WERI-Rb-1 (cell line): ENCODE measurements at regions not wholly inside any gene's neighbourhood (a gene's known extent, or its start where the extent isn't known, plus 50 kb on each side); places are given as distances from the start of the nearest gene placed in this dataset.
"Not testable (repeated sequence)": the region's sequence is repeated elsewhere in the genome, so short reads cannot be mapped to it uniquely, and the experiment has no call there.

Experiments
- DNase-seq: peaks from one replicate; pipeline ENCODE4 v3.0.0-alpha.2; 2020
- H3K27ac ChIP-seq: fragments of 250-450 bp; sonication (Bioruptor Pico); 2 replicates; pipeline ENCODE4 v1.5.1; 2020; ENCODE audit warnings: mild to moderate bottlenecking, moderate library complexity
- H3K27me3 ChIP-seq: fragments of 250-450 bp; sonication (Bioruptor Pico); 2 replicates; pipeline ENCODE4 v1.5.1; 2021; ENCODE audit warnings: mild to moderate bottlenecking, low read depth, moderate library complexity; ENCODE audit not compliant: insufficient read depth, severe bottlenecking
- H3K36me3 ChIP-seq: fragments of 250-450 bp; sonication (Bioruptor Pico); 2 replicates; pipeline ENCODE4 v1.5.1; 2020; ENCODE audit warnings: mild to moderate bottlenecking, moderate library complexity
- H3K4me3 ChIP-seq: 2 replicates; pipeline ENCODE4 v1.5.1; 2011; ENCODE audit warnings: low read depth, mild to moderate bottlenecking, control low read depth, low read length
- H3K9me3 ChIP-seq: fragments of 250-450 bp; sonication (Bioruptor Pico); 2 replicates; pipeline ENCODE4 v1.5.1; 2021; ENCODE audit warnings: mild to moderate bottlenecking, moderate library complexity; ENCODE audit not compliant: severe bottlenecking
- TF ChIP-seq, protein P1 (sequence below): IDR thresholded peaks from 2 replicates; pipeline ENCODE4 v1.5.1; 2011; ENCODE audit warnings: low read depth, mild to moderate bottlenecking, control low read depth, inconsistent platforms, low read length

GRCh38 chr1:14167884-14168283 is 430.6 kb upstream of the KAZN start:
- no peak overlapping the region for H3K27ac ChIP-seq
- H3K9me3 ChIP-seq = peaks cover 5% of the 10 kb centered on the region
- TF ChIP-seq, protein P1, sequence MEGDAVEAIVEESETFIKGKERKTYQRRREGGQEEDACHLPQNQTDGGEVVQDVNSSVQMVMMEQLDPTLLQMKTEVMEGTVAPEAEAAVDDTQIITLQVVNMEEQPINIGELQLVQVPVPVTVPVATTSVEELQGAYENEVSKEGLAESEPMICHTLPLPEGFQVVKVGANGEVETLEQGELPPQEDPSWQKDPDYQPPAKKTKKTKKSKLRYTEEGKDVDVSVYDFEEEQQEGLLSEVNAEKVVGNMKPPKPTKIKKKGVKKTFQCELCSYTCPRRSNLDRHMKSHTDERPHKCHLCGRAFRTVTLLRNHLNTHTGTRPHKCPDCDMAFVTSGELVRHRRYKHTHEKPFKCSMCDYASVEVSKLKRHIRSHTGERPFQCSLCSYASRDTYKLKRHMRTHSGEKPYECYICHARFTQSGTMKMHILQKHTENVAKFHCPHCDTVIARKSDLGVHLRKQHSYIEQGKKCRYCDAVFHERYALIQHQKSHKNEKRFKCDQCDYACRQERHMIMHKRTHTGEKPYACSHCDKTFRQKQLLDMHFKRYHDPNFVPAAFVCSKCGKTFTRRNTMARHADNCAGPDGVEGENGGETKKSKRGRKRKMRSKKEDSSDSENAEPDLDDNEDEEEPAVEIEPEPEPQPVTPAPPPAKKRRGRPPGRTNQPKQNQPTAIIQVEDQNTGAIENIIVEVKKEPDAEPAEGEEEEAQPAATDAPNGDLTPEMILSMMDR = no peak
- no peak overlapping the region for H3K4me3 ChIP-seq
- DNase-seq = no peak
- peaks cover 24% of the 10 kb centered on the region for H3K27me3 ChIP-seq
- no peaks in the 10 kb centered on the region for H3K36me3 ChIP-seq

DNA sequence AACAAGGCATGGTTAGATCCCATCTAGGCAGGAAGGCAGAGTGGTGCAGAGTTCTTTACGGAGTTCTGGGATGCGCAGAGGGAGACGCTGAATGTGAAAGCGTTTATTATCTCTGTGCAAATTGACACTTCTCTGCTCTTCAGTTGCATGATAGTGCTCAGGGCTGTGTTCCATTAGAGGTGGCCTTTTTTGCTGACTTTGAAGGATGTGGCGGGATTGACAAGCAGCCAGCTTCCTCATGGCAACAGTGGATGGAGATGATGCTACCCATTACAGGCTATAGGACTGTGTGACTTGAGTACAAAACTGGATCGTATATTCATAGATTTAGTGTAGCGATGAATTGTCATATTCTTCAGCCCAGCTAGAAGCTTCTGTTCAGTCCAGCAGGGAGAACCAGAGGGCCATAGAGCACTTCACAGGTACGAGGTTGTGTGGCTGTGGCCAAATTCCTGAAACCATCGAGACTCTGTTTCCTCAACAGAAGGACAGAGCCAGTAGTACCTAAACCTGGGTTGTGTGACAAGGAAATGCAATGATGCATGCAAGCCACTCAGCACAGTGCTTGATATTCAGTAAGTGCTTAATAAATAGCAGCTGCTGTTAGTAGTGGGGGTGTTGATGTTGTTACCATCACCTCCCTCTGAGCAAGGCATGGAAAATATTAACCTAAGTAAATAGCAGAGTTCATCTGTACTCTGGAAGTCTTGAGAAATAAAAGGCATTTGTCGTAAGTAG is 430.0 kb upstream of the KAZN start:
- Histone ChIP-seq H3K27ac (no peak overlapping the region), H3K36me3 (no peaks in the 10 kb centered on the region), H3K4me3 (no peak overlapping the region), H3K27me3 (peaks cover 22% of the 10 kb centered on the region), H3K9me3 (peaks cover 5% of the 10 kb centered on the region)
- TF ChIP-seq, protein P1 = no peak
- DNase-seq = no peak

GRCh38 chr1:14173598-14173997 is 424.9 kb upstream of the KAZN start:
- TF ChIP-seq, protein P1 = no peak
- H3K27me3 ChIP-seq = peaks cover 14% of the 10 kb centered on the region
- H3K36me3 ChIP-seq = no peaks in the 10 kb centered on the region
- H3K9me3 ChIP-seq = peaks cover 6% of the 10 kb centered on the region
- DNase-seq = no peak
- no peak overlapping the region for H3K4me3 ChIP-seq
- no peak overlapping the region for H3K27ac ChIP-seq

DNA sequence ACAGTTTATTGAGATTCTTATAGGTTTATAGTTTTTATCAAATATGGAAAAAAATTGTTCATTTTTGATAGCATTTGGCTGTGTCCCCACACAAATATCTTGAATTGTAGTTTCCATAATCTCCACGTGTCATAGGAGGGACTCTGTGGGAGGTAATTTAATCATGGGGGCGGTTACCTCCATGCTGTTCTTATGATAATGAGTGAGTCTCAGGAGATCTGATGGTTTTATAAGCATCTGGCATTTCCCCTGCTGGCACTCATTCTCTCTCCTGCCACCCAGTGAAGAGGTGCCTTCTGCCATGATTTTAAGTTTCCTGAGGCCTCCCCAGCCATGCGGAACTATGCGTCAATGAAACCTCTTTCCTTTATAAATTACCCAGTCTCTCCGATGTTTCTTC is 420.6 kb upstream of the KAZN start:
- not testable (repeated sequence) for H3K4me3 ChIP-seq, DNase-seq, H3K27ac ChIP-seq, H3K9me3 ChIP-seq, H3K36me3 ChIP-seq
- H3K27me3 ChIP-seq = peaks cover 27% of the 10 kb centered on the region

DNA sequence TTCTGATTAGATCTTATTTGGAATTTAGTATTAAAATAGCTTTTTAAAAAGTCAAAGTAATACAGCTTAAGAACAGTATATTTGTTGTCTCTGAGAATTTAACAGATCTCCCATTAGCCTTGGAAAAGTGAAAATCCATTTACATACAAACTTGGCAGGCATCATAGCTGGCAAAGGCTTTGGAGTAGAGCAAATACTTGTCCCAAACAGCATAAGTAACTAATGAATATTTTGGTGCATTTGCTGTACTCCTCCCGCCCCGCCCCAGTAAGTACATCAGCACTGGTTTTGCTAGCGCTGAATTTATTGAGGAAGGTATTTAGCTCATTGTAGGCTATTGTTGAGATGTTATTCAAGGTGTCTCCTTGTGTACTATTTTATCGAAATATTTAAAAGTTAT is 417.7 kb upstream of the KAZN start:
- TF ChIP-seq, protein P1 = no peak
- no peaks in the 10 kb centered on the region for H3K36me3 ChIP-seq
- no peak overlapping the region for H3K4me3 ChIP-seq
- DNase-seq = no peak
- H3K27me3 ChIP-seq = peaks cover 45% of the 10 kb centered on the region
- no peak overlapping the region for H3K27ac ChIP-seq
- H3K9me3 ChIP-seq = no peaks in the 10 kb centered on the region

DNA sequence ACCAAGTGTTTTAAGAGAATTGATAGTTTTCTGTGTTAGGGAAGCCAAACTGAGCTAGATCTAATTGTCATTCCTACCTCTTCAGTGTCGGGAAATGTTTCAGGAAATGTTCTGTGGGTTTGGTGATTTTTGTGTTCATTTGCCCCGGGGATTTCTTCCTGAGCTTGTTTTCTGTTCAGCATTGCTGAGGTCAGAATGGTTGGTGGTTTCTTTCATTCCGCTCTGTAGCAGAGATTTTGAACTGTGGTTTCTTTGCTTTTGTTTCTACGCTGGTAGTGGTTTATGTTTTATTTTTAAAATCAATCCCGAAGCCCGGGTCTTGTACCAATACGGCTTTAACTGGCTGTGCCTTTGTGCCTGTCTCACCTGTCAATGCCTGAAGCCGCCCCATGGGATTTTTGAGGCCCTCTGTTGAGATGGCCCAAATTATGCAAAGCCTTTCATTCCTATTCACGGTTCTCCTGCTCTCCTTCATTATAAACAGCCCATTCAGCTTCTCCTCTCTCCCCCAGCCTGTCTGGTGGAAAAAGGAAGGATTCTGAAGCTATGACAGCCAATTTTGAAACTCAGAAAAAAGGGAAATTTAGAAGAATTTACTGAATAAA is 417.2 kb upstream of the KAZN start:
- peaks cover 45% of the 10 kb centered on the region for H3K27me3 ChIP-seq
- no peak overlapping the region for H3K4me3 ChIP-seq
- TF ChIP-seq, protein P1 = no peak
- no peaks in the 10 kb centered on the region for H3K36me3 ChIP-seq
- no peak for DNase-seq
- no peak overlapping the region for H3K27ac ChIP-seq
- H3K9me3 ChIP-seq = no peaks in the 10 kb centered on the region
